ENCODE measurements at regions not wholly inside any gene's neighbourhood (a gene's known extent, or its start where the extent isn't known, plus 50 kb on each side); places are given as distances from the start of the nearest gene placed in this dataset.

- no peak for TF ChIP-seq POLR2A (IDR thresholded peaks at IDR 0.05; ENCODE audit: low read depth, low read length)
- TF ChIP-seq POU2F2 (IDR thresholded peaks at IDR 0.05; ENCODE audit: low read depth, low read length) = no peak
- no peak for TF ChIP-seq TAF1 (IDR thresholded peaks at IDR 0.05; ENCODE audit: low read depth, low read length)
- no peak for TF ChIP-seq POLR2AphosphoS5 (IDR thresholded peaks at IDR 0.05; ENCODE audit: low read depth, low read length)
- TF ChIP-seq PAX5 (IDR thresholded peaks at IDR 0.05; ENCODE audit: insufficient read depth, low read length, severe bottlenecking) = no peak
These were observed 86.2 kb upstream of the OPCML start for GRCh38 chr11:133618544-133618943.
